ENCODE measurements at regions not wholly inside any gene's neighbourhood (a gene's known extent, or its start where the extent isn't known, plus 50 kb on each side); places are given as distances from the start of the nearest gene placed in this dataset.

GRCh38 chr18:51647942-51648341, 450.5 kb upstream of the MEX3C start:
- no peak for TF ChIP-seq POLR2AphosphoS5 (IDR thresholded peaks at IDR 0.05; ENCODE audit: borderline replicate concordance, low read depth, low read length)
- no peak for TF ChIP-seq EZH2 (IDR thresholded peaks at IDR 0.05)
